ENCODE measurements at regions not wholly inside any gene's neighbourhood (a gene's known extent, or its start where the extent isn't known, plus 50 kb on each side); places are given as distances from the start of the nearest gene placed in this dataset.
"Not testable (repeated sequence)": the region's sequence is repeated elsewhere in the genome, so short reads cannot be mapped to it uniquely, and the experiment has no call there.

DNA sequence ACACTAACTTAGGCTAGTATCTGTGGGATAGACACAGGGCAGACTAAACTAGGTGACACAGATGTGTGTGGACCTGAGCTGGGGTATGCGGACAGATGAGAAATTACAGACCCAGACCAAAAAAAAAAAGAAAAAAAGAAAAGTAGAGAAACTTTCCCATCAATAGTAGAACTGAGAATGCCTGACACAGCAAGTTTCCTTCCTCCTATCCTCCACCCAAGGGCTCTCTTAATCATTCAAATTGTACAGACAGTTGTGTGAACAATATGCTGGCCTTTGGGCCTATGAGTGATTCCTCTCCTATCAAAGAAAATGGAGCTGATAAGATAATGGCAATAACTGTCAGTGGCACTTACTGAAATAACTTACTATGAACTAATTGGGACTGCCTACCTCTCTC, 226.7 kb upstream of the PRDM1 start:
- DNase-seq: no peak
- H3K4me3 ChIP-seq (replicated peaks in 1 of 3): no peak overlapping the region

DNA sequence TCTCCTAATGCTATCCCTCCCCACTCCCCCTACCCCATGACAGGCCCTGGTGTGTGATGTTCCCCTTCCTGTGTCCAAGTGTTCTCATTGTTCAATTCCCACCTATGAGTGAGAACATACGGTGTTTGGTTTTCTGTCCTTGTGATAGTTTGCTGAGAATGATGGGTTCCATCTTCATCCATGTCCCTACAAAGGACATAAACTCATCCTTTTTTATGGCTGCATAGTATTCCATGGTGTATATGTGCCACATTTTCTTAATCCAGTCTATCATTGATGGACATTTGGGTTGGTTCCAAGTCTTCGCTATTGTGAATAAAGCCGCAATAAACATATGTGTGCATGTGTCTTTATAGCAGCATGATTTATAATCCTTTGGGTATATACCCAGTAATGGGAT, 227.5 kb upstream of the PRDM1 start:
- DNase-seq; H3K4me1 ChIP-seq; H3K4me3 ChIP-seq (replicated peaks in 1 of 3); H3K9me3 ChIP-seq; H3K27ac ChIP-seq; intact Hi-C loops (cut with DNase I); H3K27me3 ChIP-seq; H3K36me3 ChIP-seq: not testable (repeated sequence)
- WGBS, 2 donors: 96 to 97% methylated on average over 3 of the region's 3 CpGs

More for the DNA sequence above, 226.7 kb upstream of the PRDM1 start:
- H3K9me3 ChIP-seq: no peaks in the 10 kb centered on the region
- no peaks in the 10 kb centered on the region for H3K4me1 ChIP-seq
- intact Hi-C loops (cut with DNase I): no loop called here
- TF ChIP-seq CTCF (IDR thresholded peaks at IDR 0.05) (no peak), POLR2A (IDR thresholded peaks at IDR 0.05) (no peak)
- H3K36me3 ChIP-seq: no peaks in the 10 kb centered on the region
- H3K27me3 ChIP-seq: no peaks in the 10 kb centered on the region
- WGBS, 2 donors: 88 to 96% methylated on average over 1 of the region's 1 CpG
- no peak overlapping the region for H3K27ac ChIP-seq

DNA sequence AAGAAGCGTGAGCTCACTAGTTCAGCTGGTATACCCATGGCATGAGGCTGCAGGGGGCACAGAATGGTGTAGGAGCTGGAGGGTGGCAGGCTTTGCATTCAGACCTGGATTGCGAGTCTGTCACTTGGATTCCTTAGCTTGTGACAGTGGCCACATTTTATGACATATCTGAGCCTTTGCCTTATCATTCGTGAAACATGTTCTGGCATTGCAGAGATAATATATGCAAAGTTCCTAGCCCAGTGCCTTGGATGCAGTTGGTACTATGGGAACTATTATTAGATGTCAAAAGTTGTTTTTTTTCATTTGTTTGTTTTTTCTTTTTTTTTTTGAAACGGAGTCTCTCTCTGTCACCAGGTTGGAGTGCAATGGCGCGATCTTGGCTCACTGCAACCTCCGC, 230.7 kb upstream of the PRDM1 start:
- DNase-seq: no peak
- H3K4me3 ChIP-seq (replicated peaks in 1 of 3): no peak overlapping the region
- intact Hi-C loops (cut with DNase I): no loop called here
- H3K4me1 ChIP-seq: no peaks in the 10 kb centered on the region
- no peaks in the 10 kb centered on the region for H3K36me3 ChIP-seq
- TF ChIP-seq POLR2A (IDR thresholded peaks at IDR 0.05) (no peak), CTCF (IDR thresholded peaks at IDR 0.05) (no peak)
- no peaks in the 10 kb centered on the region for H3K27me3 ChIP-seq
- WGBS, 2 donors: 95 to 97% methylated on average over 7 of the region's 7 CpGs
- H3K27ac ChIP-seq: no peak overlapping the region
- H3K9me3 ChIP-seq: no peaks in the 10 kb centered on the region

DNA sequence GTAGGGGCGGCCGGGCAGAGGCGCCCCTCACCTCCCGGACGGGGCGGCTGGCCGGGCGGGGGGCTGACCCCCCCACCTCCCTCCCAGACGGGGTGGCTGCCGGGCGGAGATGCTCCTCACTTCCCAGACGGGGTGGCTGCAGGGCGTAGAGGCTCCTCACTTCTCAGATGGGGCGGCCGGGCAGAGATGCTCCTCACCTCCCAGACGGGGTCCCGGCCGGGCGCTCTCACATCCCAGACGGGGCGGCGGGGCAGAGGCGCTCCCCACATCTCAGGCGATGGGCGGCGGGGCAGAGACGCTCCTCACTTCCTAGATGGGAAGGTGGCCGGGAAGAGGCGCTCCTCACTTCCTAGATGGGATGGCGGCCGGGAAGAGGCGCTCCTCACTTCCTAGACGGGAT, 232.2 kb upstream of the PRDM1 start:
- H3K27me3 ChIP-seq; H3K4me1 ChIP-seq; H3K4me3 ChIP-seq (replicated peaks in 1 of 3); H3K27ac ChIP-seq; DNase-seq; H3K9me3 ChIP-seq; intact Hi-C loops (cut with DNase I); H3K36me3 ChIP-seq: not testable (repeated sequence)
- WGBS, 2 donors: 97 to 98% methylated on average over 8 to 25 of the region's 33 CpGs

DNA sequence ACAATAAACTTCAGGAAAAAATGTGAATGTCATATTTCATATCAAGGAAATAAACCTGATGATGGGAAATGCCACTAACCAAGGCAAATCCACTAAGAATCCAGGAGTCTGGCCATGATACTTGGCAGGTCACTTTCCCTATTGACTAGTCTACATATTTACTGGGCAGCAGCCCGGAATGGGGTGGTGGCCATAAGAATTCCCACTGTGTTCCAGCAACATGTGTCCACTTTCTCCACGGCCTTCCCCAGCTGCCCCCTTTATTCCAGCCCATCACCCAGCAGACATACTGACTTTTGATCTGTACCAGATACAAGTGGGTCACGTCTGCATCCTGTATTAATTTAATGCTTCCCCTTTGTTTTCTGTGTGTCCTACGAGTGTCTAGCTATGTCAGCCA, 234.5 kb upstream of the PRDM1 start:
- WGBS, 2 donors: 82 to 93% methylated on average over 4 of the region's 4 CpGs
- no peaks in the 10 kb centered on the region for H3K27me3 ChIP-seq
- no peak for TF ChIP-seq CTCF (IDR thresholded peaks at IDR 0.05)
- TF ChIP-seq POLR2A (IDR thresholded peaks at IDR 0.05): no peak

GRCh38 chr6:105851113-105851580, 235.0 kb upstream of the PRDM1 start:
- no peak for DNase-seq
- 72 to 78% methylated on average over 10 of the region's 10 CpGs for WGBS, 2 donors
- no peak overlapping the region for H3K4me3 ChIP-seq (replicated peaks in 1 of 3)
- intact Hi-C loops (cut with DNase I): no loop called here
- H3K4me1 ChIP-seq: no peaks in the 10 kb centered on the region
- TF ChIP-seq POLR2A (IDR thresholded peaks at IDR 0.05): no peak
- no peak for TF ChIP-seq CTCF (IDR thresholded peaks at IDR 0.05)
- H3K36me3 ChIP-seq: no peaks in the 10 kb centered on the region
- no peak overlapping the region for H3K27ac ChIP-seq
- H3K9me3 ChIP-seq: no peaks in the 10 kb centered on the region
- H3K27me3 ChIP-seq: no peaks in the 10 kb centered on the region

More for the DNA sequence above, 234.5 kb upstream of the PRDM1 start:
- H3K9me3 ChIP-seq: no peaks in the 10 kb centered on the region
- H3K4me3 ChIP-seq (replicated peaks in 1 of 3): no peak overlapping the region
- no peaks in the 10 kb centered on the region for H3K36me3 ChIP-seq
- no peaks in the 10 kb centered on the region for H3K4me1 ChIP-seq
- intact Hi-C loops (cut with DNase I): no loop called here
- H3K27ac ChIP-seq: no peak overlapping the region
- no peak for DNase-seq

Data from thyroid gland (tissue), 4 donors.